SK-N-SH (cell line): ENCODE measurements at regions not wholly inside any gene's neighbourhood (a gene's known extent, or its start where the extent isn't known, plus 50 kb on each side); places are given as distances from the start of the nearest gene placed in this dataset.
"Not testable (repeated sequence)": the region's sequence is repeated elsewhere in the genome, so short reads cannot be mapped to it uniquely, and the experiment has no call there.

ENCODE experiments used
- CTCF ChIA-PET: fragments of 300-600, 350-600 bp; formaldehyde crosslinking; extraction: SDS; loops from one replicate; lab custom pipeline; 2021; lab: Yijun Ruan, JAX
- POLR2A ChIA-PET: fragments of 350-600 bp; sonication (Branson Sonifier 250); formaldehyde crosslinking; extraction: SDS; loops from one replicate; lab custom pipeline; 2020; ENCODE audit warnings: antibody characterized with exemption, inconsistent platforms; lab: Yijun Ruan, JAX
- DNase-seq: peaks from one replicate; pipeline ENCODE4 v3.0.0; 2012
- H2AFZ ChIP-seq: fragments of 200-600 bp; sonication (generic); 2 replicates; pipeline ENCODE4 v1.8.1; 2016; ENCODE audit warnings: antibody characterized with exemption, mild to moderate bottlenecking, low read depth
- H3F3A ChIP-seq: fragments of 200-600 bp; sonication (generic); replicated peaks from 2 replicates; pipeline ENCODE3; 2016; ENCODE audit warnings: antibody characterized with exemption, mild to moderate bottlenecking; ENCODE audit not compliant: insufficient read depth
- H3K27ac ChIP-seq, 2 experiments: fragments of 200-500 bp in 1 of 2; fragments of 200-600 bp in 1 of 2; sonication (Bioruptor generic) in 1 of 2; sonication (generic), shearing (Covaris generic) in 1 of 2; 2 replicates each; pipeline versions ENCODE4 v1.5.1 to v1.6.1; 2014 to 2016; ENCODE audit warnings: low read depth in 2 of 2, inconsistent platforms in 1 of 2, low read length in 1 of 2, mild to moderate bottlenecking in 1 of 2, mixed read lengths in 1 of 2
- H3K27me3 ChIP-seq: fragments of 200-600 bp; sonication (generic), shearing (Covaris generic); 2 replicates; pipeline ENCODE4 v1.6.1; 2016; ENCODE audit warnings: mixed run types; ENCODE audit not compliant: insufficient read depth
- H3K36me3 ChIP-seq, 2 experiments: fragments of 200-500 bp in 1 of 2; fragments of 200-600 bp in 1 of 2; sonication (Bioruptor generic) in 1 of 2; sonication (generic) in 1 of 2; replicated peaks in 1 of 2; 2 replicates each; pipeline versions ENCODE3 to v1.5.1; 2014 to 2016; ENCODE audit warnings: low read length in 1 of 2, mild to moderate bottlenecking in 1 of 2; ENCODE audit not compliant: insufficient read depth in 2 of 2, control insufficient read depth in 1 of 2
- H3K4me1 ChIP-seq, 2 experiments: fragments of 200-500 bp in 1 of 2; fragments of 200-600 bp in 1 of 2; sonication (Bioruptor generic) in 1 of 2; sonication (generic), shearing (Covaris generic) in 1 of 2; 2 replicates each; pipeline versions ENCODE4 v1.5.1 to v1.6.1; 2014 to 2016; ENCODE audit warnings: low read depth in 1 of 2, low read length in 1 of 2, mixed run types in 1 of 2; ENCODE audit not compliant: insufficient read depth in 2 of 2, control insufficient read depth in 1 of 2
- H3K4me2 ChIP-seq: fragments of 200-600 bp; sonication (generic), shearing (Covaris generic); 2 replicates; pipeline ENCODE4 v1.6.1; 2017; ENCODE audit warnings: mixed run types
- H3K4me3 ChIP-seq, 2 experiments: fragments of 200-500 bp in 1 of 2; fragments of 200-600 bp in 1 of 2; sonication (Bioruptor generic) in 1 of 2; sonication (generic), shearing (Covaris generic) in 1 of 2; 2 replicates each; pipeline versions ENCODE4 v1.5.1 to v1.8.1; 2014 to 2016; ENCODE audit warnings: low read depth in 2 of 2, inconsistent platforms in 1 of 2, low read length in 1 of 2, mild to moderate bottlenecking in 1 of 2, mixed read lengths in 1 of 2, moderate library complexity in 1 of 2
- H3K79me2 ChIP-seq: fragments of 200-600 bp; sonication (generic); 2 replicates; pipeline ENCODE4 v1.8.1; 2017; ENCODE audit warnings: mild to moderate bottlenecking; ENCODE audit not compliant: insufficient read depth
- H3K9ac ChIP-seq: fragments of 200-600 bp; sonication (generic); 2 replicates; pipeline ENCODE4 v1.6.1; 2017; ENCODE audit warnings: mixed run types
- H3K9me2 ChIP-seq: fragments of 200-600 bp; sonication (generic); 2 replicates; pipeline ENCODE4 v1.6.1; 2017; ENCODE audit warnings: mixed run types
- H3K9me3 ChIP-seq: fragments of 200-600 bp; sonication (generic); 2 replicates; pipeline ENCODE4 v1.6.1; 2017; ENCODE audit warnings: mixed run types, mild to moderate bottlenecking, moderate library complexity
- H4K20me1 ChIP-seq: fragments of 200-600 bp; sonication (generic); 2 replicates; pipeline ENCODE4 v1.6.1; 2017; ENCODE audit warnings: mild to moderate bottlenecking, mixed run types; ENCODE audit not compliant: insufficient read depth
- CHD2 ChIP-seq: fragments of 150-350 bp; IDR thresholded peaks from 2 replicates; pipeline ENCODE4 v1.6.1; 2018; ENCODE audit warnings: low read length; ENCODE audit not compliant: partially characterized antibody
- ELF1 ChIP-seq: IDR thresholded peaks from 2 replicates; pipeline ENCODE4 v1.4.0; 2012
- EP300 ChIP-seq, 2 experiments: IDR thresholded peaks; 2 replicates each; pipeline versions ENCODE4 v1.4.0 to v1.6.1; 2012; ENCODE audit warnings: borderline replicate concordance in 1 of 2, low read depth in 1 of 2, low read length in 1 of 2
- FOXJ3 ChIP-seq: sonication (generic); formaldehyde crosslinking; IDR thresholded peaks from 2 replicates; pipeline ENCODE4 v1.5.1; 2020; ENCODE audit warnings: mild to moderate bottlenecking, missing genetic modification reagents
- FOXM1 ChIP-seq: IDR thresholded peaks from 2 replicates; pipeline ENCODE4 v1.4.0; 2012; ENCODE audit warnings: low read depth, mild to moderate bottlenecking
- JUND ChIP-seq: IDR thresholded peaks from 2 replicates; pipeline ENCODE4 v1.4.0; 2012
- MEF2A ChIP-seq: IDR thresholded peaks from 2 replicates; pipeline ENCODE4 v1.4.0; 2012; ENCODE audit warnings: low read depth, borderline replicate concordance
- NFIC ChIP-seq: IDR thresholded peaks from 2 replicates; pipeline ENCODE4 v1.4.0; 2012; ENCODE audit warnings: borderline replicate concordance
- POLR2AphosphoS5 ChIP-seq: IDR thresholded peaks from 2 replicates; pipeline ENCODE4 v1.6.1; 2012; ENCODE audit warnings: low read depth, low read length
- RCOR1 ChIP-seq: fragments of 150-350 bp; IDR thresholded peaks from 2 replicates; pipeline ENCODE4 v1.6.1; 2017; ENCODE audit warnings: antibody characterized with exemption, low read length
- TAF1 ChIP-seq: IDR thresholded peaks from 2 replicates; pipeline ENCODE4 v1.6.1; 2012; ENCODE audit warnings: low read depth, mild to moderate bottlenecking, low read length, moderate library complexity, borderline replicate concordance
- WGBS: methylation state at CpG from one replicate; pipeline ENCODE4 v1.1.6; 2017; ENCODE audit warnings: low lambda C conversion rate; 5-methylcytosine and 5-hydroxymethylcytosine counted together
- TF ChIP-seq, protein P1 (sequence below): IDR thresholded peaks from 2 replicates; pipeline ENCODE4 v1.4.0; 2012; ENCODE audit warnings: low read depth
- TF ChIP-seq, protein P2 (sequence below): fragments of 200-600 bp; sonication (generic); IDR thresholded peaks from 2 replicates; pipeline ENCODE4 v1.6.1; 2017; ENCODE audit warnings: antibody characterized with exemption, mild to moderate bottlenecking, moderate library complexity
- TF ChIP-seq, protein P3 (sequence below): fragments of 150-350 bp; IDR thresholded peaks from 2 replicates; pipeline ENCODE4 v1.6.1; 2017; ENCODE audit warnings: antibody characterized with exemption, low read length, low read depth, borderline replicate concordance

DNA sequence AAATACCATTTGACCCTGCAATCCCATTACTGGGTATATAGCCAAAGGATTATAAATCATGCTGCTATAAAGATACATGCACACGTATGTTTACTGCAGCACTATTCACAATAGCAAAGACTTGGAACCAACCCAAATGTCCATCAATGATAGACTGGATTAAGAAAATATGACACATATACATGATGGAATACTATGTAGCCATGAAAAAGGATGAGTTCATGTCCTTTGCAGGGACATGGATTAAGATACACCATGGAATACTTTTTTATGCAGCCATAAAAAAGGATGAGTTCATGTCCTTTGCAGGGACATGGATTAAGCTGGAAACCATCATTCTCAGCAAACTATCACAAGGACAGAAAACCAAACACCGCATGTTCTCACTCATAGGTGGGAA lies 226.8 kb upstream of the CTNND2 start:
- CTCF ChIA-PET, DNase-seq, H3K9me2 ChIP-seq, H3K4me2 ChIP-seq, POLR2A ChIA-PET, H3K4me1 ChIP-seq, H3K9me3 ChIP-seq, H3K36me3 ChIP-seq, H3F3A ChIP-seq, H3K9ac ChIP-seq, H2AFZ ChIP-seq, H4K20me1 ChIP-seq, H3K4me3 ChIP-seq, H3K79me2 ChIP-seq, H3K27me3 ChIP-seq, H3K27ac ChIP-seq: not testable (repeated sequence)
- WGBS = 19% methylated on average over 2 of the region's 2 CpGs

DNA sequence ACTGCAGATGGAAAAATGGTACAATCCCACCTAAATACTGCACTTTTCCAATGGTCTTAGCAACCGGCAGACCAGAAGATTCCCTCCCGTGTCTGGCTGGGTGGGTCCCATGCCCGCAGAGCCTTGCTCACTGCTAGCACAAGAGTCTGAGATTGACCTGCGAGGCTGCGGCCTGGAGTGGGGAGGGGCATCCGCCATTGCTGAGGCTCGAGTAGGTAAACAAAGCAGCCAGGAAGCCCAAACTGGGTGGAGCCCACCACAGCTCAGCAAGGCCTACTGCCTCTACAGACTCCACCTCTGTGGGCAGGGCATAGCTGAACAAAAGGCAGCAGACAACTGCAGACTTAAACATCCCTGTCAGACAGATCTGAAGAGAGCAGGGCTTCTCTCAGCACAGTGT lies 221.6 kb upstream of the CTNND2 start:
- Histone ChIP-seq H3K4me2 (no peak overlapping the region), H3K79me2 (no peaks in the 10 kb centered on the region), H3K9ac (no peak overlapping the region), H3F3A (no peaks in the 10 kb centered on the region), H3K9me3 (no peaks in the 10 kb centered on the region), H3K4me1 (no peaks in the 10 kb centered on the region), H3K4me3 (no peak overlapping the region), H4K20me1 (no peaks in the 10 kb centered on the region), H2AFZ (no peak overlapping the region), H3K36me3 (no peaks in the 10 kb centered on the region), H3K27me3 (no peaks in the 10 kb centered on the region), H3K9me2 (no peaks in the 10 kb centered on the region), H3K27ac (no peak overlapping the region)
- ChIA-PET CTCF (no interaction called here), POLR2A (no interaction called here)
- DNase-seq = no peak
- WGBS = 17% methylated on average over 2 of the region's 7 CpGs
- TF ChIP-seq, protein P1, sequence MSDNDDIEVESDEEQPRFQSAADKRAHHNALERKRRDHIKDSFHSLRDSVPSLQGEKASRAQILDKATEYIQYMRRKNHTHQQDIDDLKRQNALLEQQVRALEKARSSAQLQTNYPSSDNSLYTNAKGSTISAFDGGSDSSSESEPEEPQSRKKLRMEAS = no peak
- TF ChIP-seq JUND (no peak), ELF1 (no peak), EP300 (IDR thresholded peaks at IDR 0.05; ENCODE audit: borderline replicate concordance in 1 of 2, low read depth in 1 of 2, low read length in 1 of 2) (no peak), CHD2 (no peak), TAF1 (no peak), NFIC (no peak), FOXJ3 (no peak), RCOR1 (no peak), MEF2A (no peak), POLR2AphosphoS5 (no peak), FOXM1 (no peak)
- TF ChIP-seq, protein P2, sequence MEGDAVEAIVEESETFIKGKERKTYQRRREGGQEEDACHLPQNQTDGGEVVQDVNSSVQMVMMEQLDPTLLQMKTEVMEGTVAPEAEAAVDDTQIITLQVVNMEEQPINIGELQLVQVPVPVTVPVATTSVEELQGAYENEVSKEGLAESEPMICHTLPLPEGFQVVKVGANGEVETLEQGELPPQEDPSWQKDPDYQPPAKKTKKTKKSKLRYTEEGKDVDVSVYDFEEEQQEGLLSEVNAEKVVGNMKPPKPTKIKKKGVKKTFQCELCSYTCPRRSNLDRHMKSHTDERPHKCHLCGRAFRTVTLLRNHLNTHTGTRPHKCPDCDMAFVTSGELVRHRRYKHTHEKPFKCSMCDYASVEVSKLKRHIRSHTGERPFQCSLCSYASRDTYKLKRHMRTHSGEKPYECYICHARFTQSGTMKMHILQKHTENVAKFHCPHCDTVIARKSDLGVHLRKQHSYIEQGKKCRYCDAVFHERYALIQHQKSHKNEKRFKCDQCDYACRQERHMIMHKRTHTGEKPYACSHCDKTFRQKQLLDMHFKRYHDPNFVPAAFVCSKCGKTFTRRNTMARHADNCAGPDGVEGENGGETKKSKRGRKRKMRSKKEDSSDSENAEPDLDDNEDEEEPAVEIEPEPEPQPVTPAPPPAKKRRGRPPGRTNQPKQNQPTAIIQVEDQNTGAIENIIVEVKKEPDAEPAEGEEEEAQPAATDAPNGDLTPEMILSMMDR = no peak
- TF ChIP-seq, protein P3, sequence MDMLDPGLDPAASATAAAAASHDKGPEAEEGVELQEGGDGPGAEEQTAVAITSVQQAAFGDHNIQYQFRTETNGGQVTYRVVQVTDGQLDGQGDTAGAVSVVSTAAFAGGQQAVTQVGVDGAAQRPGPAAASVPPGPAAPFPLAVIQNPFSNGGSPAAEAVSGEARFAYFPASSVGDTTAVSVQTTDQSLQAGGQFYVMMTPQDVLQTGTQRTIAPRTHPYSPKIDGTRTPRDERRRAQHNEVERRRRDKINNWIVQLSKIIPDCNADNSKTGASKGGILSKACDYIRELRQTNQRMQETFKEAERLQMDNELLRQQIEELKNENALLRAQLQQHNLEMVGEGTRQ = no peak
